ENCODE measurements at regions not wholly inside any gene's neighbourhood (a gene's known extent, or its start where the extent isn't known, plus 50 kb on each side); places are given as distances from the start of the nearest gene placed in this dataset.

- TF ChIP-seq ARID4B (CRISPR knock-in tag; IDR thresholded peaks at IDR 0.05; ENCODE audit: borderline replicate concordance), result no peak
- TF ChIP-seq SP1 (CRISPR knock-in tag; conservative IDR thresholded peaks at IDR 0.05), result no peak
- no peak for TF ChIP-seq ZNF121 (CRISPR knock-in tag; IDR thresholded peaks at IDR 0.05)
- TF ChIP-seq CBFB (CRISPR knock-in tag; IDR thresholded peaks at IDR 0.05; ENCODE audit: low read depth), result no peak
- TF ChIP-seq IRF2 (CRISPR knock-in tag; IDR thresholded peaks at IDR 0.05; ENCODE audit: borderline replicate concordance, low read depth), result no peak
- no peak for TF ChIP-seq NR2C2 (CRISPR knock-in tag; IDR thresholded peaks at IDR 0.05)
- TF ChIP-seq KAT7 (CRISPR knock-in tag; IDR thresholded peaks at IDR 0.05; ENCODE audit: borderline replicate concordance), result no peak
- TF ChIP-seq ATF1 (CRISPR knock-in tag; IDR thresholded peaks at IDR 0.05), result no peak
- TF ChIP-seq NFE2L1 (CRISPR knock-in tag; IDR thresholded peaks at IDR 0.05), result no peak
- no peak for TF ChIP-seq MXD4 (CRISPR knock-in tag; IDR thresholded peaks at IDR 0.05; ENCODE audit: borderline replicate concordance)
Observed at GRCh38 chr22:35477911-35478582, 62.6 kb upstream of the RASD2 start (continued).

DNA sequence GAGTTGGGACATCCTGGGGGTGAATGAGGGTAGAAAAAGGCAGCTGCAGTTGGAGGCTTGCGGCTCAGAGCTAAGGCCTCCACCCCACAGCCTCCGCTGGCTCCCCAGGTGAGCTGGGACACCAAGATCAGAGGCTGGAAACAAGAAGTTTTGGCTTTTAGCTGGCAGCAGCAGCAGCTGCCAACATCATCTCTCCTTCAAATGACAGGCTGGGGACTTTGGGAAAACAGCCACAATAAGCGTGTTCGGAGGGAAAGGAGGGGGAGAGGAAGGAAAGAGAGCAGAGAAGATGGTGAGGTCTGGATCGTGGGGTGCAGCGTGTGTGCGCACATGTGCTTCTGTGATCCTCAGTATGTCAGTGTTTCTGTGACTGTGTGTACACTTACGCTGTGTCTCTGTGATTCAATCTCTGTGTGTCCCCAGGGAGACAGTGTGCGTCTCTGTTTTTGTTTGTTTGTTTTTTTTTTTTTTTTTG is 62.0 kb upstream of the RASD2 start:
- Mint-ChIP-seq H3K27me3 (ENCODE audit: low read depth) (peaks cover 7% of the 10 kb centered on the region), H3K9me3 (peaks cover 6% of the 10 kb centered on the region; the same call in 1 of the 2 replicates), H3K36me3 (no peaks in the 10 kb centered on the region), H3K4me3 (no peak overlapping the region), H3K4me1 (peaks cover 9% of the 10 kb centered on the region), H3K27ac (no peak overlapping the region)
- no peak for ATAC-seq
- DNase-seq (ENCODE audit: low spot score), result no peak
- no peak for TF ChIP-seq KAT7 (CRISPR knock-in tag; IDR thresholded peaks at IDR 0.05; ENCODE audit: borderline replicate concordance)
- ChIA-PET CTCF (interaction anchor here (0.7 to 1.7 kb wide), 4 partner anchors 11 to 57 kb away, joined by 3 to 4 read pairs (median 4); no protein-coding TSS in a partner anchor), POLR2A (no interaction called here)

GRCh38 chr22:35479359-35479758 is 61.3 kb upstream of the RASD2 start:
- Mint-ChIP-seq H3K4me1 (peaks cover 9% of the 10 kb centered on the region), H3K9me3 (peaks cover 6% of the 10 kb centered on the region; the same call in 1 of the 2 replicates), H3K36me3 (no peaks in the 10 kb centered on the region), H3K27me3 (ENCODE audit: low read depth) (peaks cover 7% of the 10 kb centered on the region), H3K27ac (no peak overlapping the region), H3K4me3 (no peak overlapping the region)
- ATAC-seq (no peak), DNase-seq (ENCODE audit: low spot score) (no peak)
- POLR2A ChIA-PET, result no interaction called here
- CTCF ChIA-PET, result interaction anchor here (0.7 to 1.9 kb wide), 5 partner anchors 12 to 738 kb away, joined by 3 to 6 read pairs (median 3); no protein-coding TSS in a partner anchor
- TF ChIP-seq, protein P1, sequence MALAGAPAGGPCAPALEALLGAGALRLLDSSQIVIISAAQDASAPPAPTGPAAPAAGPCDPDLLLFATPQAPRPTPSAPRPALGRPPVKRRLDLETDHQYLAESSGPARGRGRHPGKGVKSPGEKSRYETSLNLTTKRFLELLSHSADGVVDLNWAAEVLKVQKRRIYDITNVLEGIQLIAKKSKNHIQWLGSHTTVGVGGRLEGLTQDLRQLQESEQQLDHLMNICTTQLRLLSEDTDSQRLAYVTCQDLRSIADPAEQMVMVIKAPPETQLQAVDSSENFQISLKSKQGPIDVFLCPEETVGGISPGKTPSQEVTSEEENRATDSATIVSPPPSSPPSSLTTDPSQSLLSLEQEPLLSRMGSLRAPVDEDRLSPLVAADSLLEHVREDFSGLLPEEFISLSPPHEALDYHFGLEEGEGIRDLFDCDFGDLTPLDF (CRISPR knock-in tag; IDR thresholded peaks at IDR 0.05), result no peak
- no peak for TF ChIP-seq ATF6 (CRISPR knock-in tag; IDR thresholded peaks at IDR 0.05)
- TF ChIP-seq, protein P2, sequence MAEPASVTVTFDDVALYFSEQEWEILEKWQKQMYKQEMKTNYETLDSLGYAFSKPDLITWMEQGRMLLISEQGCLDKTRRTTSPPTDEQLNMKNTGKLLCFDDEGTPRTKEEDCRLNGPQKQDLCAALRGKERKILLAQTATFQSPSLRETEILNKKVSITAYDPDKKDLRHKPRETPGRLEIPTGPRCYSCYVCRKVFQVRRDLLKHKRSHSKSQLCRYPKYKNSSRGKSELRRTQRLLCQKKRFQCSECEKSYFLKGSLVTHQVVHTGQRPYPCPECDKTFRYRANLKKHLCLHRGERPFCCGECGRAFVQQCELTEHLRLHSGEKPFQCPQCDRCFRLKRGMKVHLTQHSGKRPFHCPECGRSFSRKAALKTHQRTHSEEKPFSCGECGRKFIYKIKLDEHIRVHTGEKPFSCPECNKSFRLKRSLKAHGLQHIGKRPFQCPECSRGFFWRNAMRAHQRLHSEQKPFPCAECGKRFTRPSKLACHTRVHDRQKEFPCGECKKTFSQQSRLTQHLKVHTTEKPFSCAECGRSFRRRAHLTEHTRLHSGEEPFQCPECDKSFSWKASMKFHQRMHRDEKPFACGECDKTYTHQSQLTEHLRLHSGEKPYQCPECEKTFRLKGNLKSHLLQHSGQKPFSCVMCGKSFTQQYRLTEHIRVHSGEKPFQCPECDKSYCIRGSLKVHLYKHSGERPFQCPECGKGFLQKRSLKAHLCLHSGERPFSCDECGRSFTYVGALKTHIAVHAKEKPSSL (CRISPR knock-in tag; conservative IDR thresholded peaks at IDR 0.05), result no peak
- TF ChIP-seq JUN (CRISPR knock-in tag; IDR thresholded peaks at IDR 0.05), result no peak
- TF ChIP-seq TEAD1 (CRISPR knock-in tag; IDR thresholded peaks at IDR 0.05), result no peak
- TF ChIP-seq ATF2 (CRISPR knock-in tag; IDR thresholded peaks at IDR 0.05; ENCODE audit: borderline replicate concordance, low read depth), result no peak
- TF ChIP-seq TEAD4 (CRISPR knock-in tag; IDR thresholded peaks at IDR 0.05), result no peak
- TF ChIP-seq MLX (CRISPR knock-in tag; IDR thresholded peaks at IDR 0.05), result no peak
- no peak for TF ChIP-seq MAX (CRISPR knock-in tag; IDR thresholded peaks at IDR 0.05)
- no peak for TF ChIP-seq SMAD4 (CRISPR knock-in tag; IDR thresholded peaks at IDR 0.05)
- no peak for TF ChIP-seq TCF7 (CRISPR knock-in tag; IDR thresholded peaks at IDR 0.05; ENCODE audit: low read depth)

Measured in WTC11 (cell line).